PC-3 (cell line): ENCODE measurements at regions not wholly inside any gene's neighbourhood (a gene's known extent, or its start where the extent isn't known, plus 50 kb on each side); places are given as distances from the start of the nearest gene placed in this dataset.
"Not testable (repeated sequence)": the region's sequence is repeated elsewhere in the genome, so short reads cannot be mapped to it uniquely, and the experiment has no call there.

Experiments used
- CTCF ChIP-seq: fragments of 300-600 bp; sonication (generic); conservative IDR thresholded peaks from 2 replicates; pipeline ENCODE4 v1.5.1; 2017; ENCODE audit warnings: antibody characterized with exemption, low read depth, mild to moderate bottlenecking, low read length
- EZH2 ChIP-seq: fragments of 300-600 bp; sonication (generic); IDR thresholded peaks from one replicate; pipeline ENCODE4 v1.6.1; 2017; ENCODE audit warnings: antibody characterized with exemption, mild to moderate bottlenecking, low read length; ENCODE audit not compliant: unreplicated experiment
- EZH2phosphoT487 ChIP-seq: fragments of 300-600 bp; sonication (generic); IDR thresholded peaks from 2 replicates; pipeline ENCODE4 v1.6.1; 2018; ENCODE audit warnings: mild to moderate bottlenecking, antibody characterized with exemption, low read length, borderline replicate concordance

GRCh38 chr1:115528336-115528735 is 113.4 kb upstream of the VANGL1 start:
- not testable (repeated sequence) for TF ChIP-seq CTCF, EZH2, EZH2phosphoT487
